Right lobe of liver (tissue), 4 donors: ENCODE measurements at regions not wholly inside any gene's neighbourhood (a gene's known extent, or its start where the extent isn't known, plus 50 kb on each side); places are given as distances from the start of the nearest gene placed in this dataset.

ENCODE experiments used
- CTCF ChIP-seq, 4 donors: fragments of 200-600 bp in 3 of 4; fragments of 450-650 bp in 1 of 4; IDR thresholded peaks; one replicate each; pipeline versions ENCODE4 v1.5.1 to v1.8.0; 2016 to 2022; ENCODE audit warnings: antibody characterized with exemption in 4 of 4, mild to moderate bottlenecking in 2 of 4
- POLR2A ChIP-seq: fragments of 450-650 bp; IDR thresholded peaks from one replicate; pipeline ENCODE4 v1.6.1; 2017; ENCODE audit warnings: antibody characterized with exemption, mild to moderate bottlenecking
- donor health status: DM: no; HTN: no; CAD: no.
- donor health status: DM: no; HTN: no; CAD: no.
- donor health status: DM: no; HTN: yes; CAD: no.

GRCh38 chr14:99098199-99098598, 173.8 kb downstream of the BCL11B start:
- TF ChIP-seq CTCF (IDR thresholded peaks at IDR 0.05) (no peak), POLR2A (no peak)
